Suppressor macrophage treated with lipopolysaccharide for 1 hour (primary cell): ENCODE measurements at regions not wholly inside any gene's neighbourhood (a gene's known extent, or its start where the extent isn't known, plus 50 kb on each side); places are given as distances from the start of the nearest gene placed in this dataset.

Source experiments
- DNase-seq, 3 donors: peaks; one replicate each; pipeline ENCODE4 v3.0.0-alpha.2; 2020 to 2022

DNA sequence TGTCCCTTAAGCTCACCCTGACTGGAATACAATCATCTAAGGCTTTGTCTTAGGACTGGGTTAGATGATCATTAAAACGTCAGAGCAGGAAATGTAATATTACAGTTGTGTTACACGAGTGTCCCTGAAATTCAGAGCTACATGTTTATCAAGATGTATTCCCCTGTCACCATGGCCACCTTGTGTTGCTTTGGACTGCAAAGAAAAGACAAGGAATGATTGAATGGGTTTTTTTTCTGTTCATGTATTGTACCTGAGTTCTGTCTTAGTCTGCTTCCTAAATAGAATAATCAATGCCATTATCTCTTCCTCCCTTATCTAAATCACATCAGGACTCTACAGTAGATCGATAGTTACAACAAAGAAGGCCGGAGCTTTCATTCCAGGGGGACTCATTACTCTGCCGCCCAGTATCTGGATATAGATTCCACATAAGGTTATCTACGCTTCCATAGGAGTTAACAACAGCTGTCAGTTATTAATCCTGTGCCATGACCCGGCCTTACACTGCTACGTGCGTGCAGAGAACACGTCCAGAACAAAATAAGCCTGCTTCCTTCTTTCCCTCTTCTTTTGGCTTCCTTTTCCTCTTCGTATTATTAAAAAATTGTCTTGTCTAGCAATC is 274.1 kb upstream of the SASH1 start:
- DNase-seq = no peak

GRCh38 chr6:148069256-148069655 is 273.4 kb upstream of the SASH1 start:
- no peak for DNase-seq

DNA sequence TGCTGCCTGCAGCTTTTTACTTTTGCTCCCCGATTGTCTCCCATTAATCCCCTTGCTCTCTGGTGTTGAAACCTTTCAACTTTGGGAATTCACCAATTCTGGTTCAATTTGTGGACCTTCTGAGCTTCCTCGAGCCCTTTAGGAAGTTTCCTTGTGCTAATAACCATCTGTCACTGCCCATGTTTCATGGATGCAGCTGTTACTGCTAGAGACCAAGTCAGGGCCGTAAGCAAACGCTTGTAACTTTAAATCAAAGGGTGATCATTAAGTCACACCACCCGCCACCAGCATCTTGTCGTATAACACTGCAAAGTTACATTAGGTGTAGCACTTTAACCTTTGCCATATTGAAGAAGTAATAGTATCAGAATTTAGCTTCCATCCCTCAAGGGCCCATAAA is 268.3 kb upstream of the SASH1 start:
- DNase-seq = no peak

- DNase-seq = no peak
Measured at GRCh38 chr6:148074738-148075137, 267.9 kb upstream of the SASH1 start.

- no peak for DNase-seq
Measured at GRCh38 chr6:148075352-148075751, 267.3 kb upstream of the SASH1 start.

DNA sequence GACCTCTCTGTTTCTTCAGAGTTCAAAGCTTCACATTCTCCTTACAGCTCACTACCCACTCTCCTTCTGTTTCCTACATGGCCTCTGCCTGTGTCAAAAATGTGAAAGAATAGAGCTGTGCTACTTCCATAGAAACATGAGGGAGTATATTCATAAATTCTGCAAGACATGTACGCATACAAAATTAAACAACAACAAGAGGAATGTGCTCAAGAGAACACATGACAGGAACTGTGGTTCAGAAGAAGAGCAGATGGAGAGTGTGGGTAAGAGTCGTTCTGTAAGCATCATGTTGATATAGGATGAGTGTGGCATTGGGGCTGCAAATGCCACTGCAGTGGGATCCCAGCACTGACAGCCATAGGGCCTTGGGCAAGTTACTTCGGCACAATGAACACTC is 266.6 kb upstream of the SASH1 start:
- DNase-seq = no peak

GRCh38 chr6:148080315-148080714 is 262.3 kb upstream of the SASH1 start:
- DNase-seq = no peak

GRCh38 chr6:148081076-148081475 is 261.6 kb upstream of the SASH1 start:
- DNase-seq = no peak

DNA sequence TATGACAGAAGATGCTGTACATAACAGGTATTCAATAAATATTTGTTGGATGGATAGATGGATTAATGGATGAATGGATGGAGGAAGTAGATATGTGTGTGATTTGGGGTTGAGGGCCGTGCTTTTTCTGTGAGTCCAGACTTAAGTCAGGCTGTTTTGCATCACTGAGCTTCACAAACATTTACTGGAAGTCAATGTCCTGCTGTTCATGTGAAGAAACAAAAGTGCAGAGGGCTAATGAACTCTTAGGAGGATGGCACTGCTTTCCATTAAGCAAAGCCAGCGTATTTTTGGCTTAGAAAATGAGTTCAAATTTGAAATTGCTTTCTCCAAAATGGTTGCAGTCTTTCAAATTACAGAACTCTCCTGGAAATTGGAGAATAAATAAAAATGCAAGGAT is 260.6 kb upstream of the SASH1 start:
- no peak for DNase-seq

DNA sequence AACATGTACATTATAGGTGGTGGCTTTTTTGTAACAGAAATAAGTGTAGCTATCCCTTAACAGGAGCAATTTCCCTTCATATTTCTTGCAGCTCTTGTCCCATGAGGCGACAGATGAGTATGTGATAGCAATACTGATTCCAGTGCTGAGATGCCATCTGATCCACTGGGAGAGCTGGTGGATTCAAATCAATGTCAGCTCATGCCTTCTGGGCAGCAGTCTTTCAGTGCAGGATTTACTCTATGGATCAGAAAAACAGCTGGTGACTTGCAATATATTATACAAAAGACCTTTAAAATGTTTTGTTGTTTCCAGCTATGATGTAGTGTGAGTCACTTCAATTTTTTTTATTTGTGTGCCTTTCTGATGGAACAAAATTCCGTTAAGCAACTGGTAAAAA is 259.9 kb upstream of the SASH1 start:
- DNase-seq = no peak

DNA sequence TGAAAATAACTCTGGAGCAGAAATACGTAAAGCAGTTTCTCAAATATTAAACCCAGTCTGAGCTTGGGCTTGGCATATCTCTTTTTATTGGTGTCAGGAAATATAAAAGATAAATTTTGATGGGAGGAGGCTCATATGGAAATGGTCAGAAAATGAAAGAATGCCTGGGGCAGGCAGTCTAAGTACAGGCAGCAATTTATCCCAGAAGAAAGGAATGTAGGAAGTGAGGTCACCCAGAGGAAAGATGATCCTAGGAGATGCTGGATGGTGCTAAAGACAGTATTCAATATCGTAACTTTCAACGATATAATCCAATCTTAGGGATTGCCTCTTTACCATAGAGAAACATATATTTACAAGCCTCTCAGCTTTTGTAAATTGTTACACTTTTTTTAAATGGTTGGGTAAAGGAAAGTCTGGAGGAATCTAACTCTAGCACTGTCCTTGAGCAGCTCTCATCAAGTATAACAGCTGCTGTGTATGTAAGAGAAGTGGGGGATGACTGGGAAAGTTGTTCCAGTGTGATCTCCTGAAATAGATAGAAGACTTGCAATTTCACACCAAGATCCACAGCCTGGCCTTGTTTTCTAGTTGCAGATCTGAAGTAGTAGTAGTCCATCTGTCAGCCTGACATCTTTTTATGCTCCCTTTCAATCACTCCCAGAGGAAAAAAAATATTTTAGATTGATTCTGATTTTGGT is 256.9 kb upstream of the SASH1 start:
- DNase-seq = no peak

DNA sequence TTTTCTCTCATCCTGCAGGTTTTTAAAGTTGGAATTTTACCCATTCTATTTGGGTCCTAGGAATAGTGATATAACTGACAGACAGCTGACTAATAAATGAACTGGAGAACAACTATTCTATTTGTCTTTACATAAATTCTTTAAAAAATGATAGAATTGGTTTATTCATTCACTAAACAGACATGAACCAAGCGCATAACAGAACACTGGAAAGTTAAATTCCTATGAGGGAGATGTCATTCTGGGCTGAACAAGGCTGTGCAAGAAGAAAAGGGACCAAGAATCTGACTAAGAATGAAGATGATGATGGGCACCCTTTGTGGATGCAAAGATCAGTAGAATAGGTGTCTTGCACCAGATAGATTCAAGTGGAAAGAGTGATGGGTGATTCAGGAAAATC is 256.3 kb upstream of the SASH1 start:
- DNase-seq = no peak

GRCh38 chr6:148086843-148087242 is 255.8 kb upstream of the SASH1 start:
- no peak for DNase-seq

GRCh38 chr6:148087659-148088058 is 255.0 kb upstream of the SASH1 start:
- DNase-seq = no peak

GRCh38 chr6:148090326-148090725 is 252.3 kb upstream of the SASH1 start:
- no peak for DNase-seq

GRCh38 chr6:148091394-148091793 is 251.2 kb upstream of the SASH1 start:
- no peak for DNase-seq

- DNase-seq = no peak
Measured at GRCh38 chr6:148103436-148103835, 239.2 kb upstream of the SASH1 start.

DNA sequence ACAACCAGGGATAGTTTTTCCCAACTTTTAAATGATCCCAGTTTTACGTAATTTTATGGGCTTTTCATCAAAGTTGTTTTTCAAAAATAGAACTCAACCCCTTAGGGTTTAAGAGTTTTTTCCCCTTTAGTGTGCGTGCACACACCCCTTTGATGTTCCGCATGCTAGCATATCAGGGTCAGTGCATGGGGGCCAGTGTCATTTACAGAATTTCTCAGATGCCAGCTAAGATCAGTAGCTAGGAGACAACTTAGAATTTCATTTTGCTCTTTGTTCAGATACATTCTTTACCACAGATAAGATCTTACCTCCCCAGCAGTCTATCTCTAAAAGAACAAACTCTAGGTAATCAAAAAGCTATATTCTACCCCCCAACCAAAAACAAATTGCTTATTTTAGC is 238.5 kb upstream of the SASH1 start:
- DNase-seq = no peak

DNA sequence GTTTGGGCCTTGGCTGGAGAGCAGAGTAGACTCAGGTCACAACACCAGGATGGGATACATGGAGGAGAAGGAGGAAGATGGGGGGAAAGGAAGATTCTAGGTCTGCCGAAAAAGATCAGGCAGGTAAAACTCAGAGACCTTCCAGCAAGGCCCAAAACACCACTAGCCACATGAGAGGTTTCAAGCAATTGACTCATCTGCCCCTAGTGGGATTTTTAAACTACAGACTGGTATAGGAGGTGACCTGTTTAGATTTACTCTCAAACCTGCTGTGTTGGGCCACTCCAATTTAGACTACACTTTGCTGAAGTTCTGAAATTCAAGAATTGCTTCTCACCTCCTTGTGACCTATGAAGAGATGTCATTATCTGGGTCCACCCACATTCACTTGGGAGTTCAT is 236.9 kb upstream of the SASH1 start:
- DNase-seq = no peak

- DNase-seq = no peak
Measured at GRCh38 chr6:148107911-148108310, 234.7 kb upstream of the SASH1 start.

GRCh38 chr6:148109732-148110131 is 232.9 kb upstream of the SASH1 start:
- no peak for DNase-seq

DNA sequence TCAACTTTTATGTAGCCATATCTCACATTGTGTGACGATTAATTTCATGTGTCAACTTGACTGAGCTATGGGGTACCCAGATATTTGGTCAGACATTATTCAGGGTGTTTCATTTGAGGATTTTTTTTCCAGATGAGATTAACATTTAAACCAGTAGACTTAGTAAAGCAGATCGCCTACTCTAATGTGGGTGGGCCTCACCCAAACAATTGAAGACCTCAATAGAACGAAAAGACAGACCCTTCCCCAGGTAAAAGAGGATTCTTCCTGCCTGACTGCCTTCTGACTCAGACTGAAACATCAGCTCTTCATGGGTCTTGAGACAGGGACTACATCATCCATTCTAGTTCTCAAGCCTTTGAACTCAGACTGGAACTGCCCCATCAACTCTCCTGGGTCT is 231.7 kb upstream of the SASH1 start:
- no peak for DNase-seq

DNA sequence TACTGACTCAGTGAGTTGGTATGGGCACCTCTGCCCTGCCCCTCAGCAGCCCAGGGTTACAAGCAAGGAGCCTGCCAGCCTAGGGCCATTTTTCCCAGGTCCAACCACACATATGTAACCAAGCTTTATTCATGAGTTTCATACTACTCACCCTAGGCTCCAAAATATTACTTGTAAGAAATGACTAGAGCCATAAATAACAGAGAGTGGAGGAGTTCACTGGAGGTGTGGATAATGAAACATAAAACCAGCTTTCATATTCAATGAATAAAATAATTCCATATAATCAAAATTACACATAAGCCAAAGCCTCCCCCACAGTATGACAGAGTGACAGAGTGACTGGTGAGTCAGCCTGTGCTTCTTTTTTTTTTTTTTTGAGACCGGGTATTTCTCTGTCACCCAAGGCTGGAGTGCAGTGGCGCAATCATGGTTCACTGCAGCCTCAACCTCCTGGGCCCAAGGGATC is 229.8 kb upstream of the SASH1 start:
- DNase-seq = peak; percentile 37 to 51 (median 47)

GRCh38 chr6:148116001-148116400 is 226.6 kb upstream of the SASH1 start:
- DNase-seq = no peak

GRCh38 chr6:148118244-148118643 is 224.4 kb upstream of the SASH1 start:
- DNase-seq = no peak
